ENCODE measurements at regions not wholly inside any gene's neighbourhood (a gene's known extent, or its start where the extent isn't known, plus 50 kb on each side); places are given as distances from the start of the nearest gene placed in this dataset.

- DNase-seq (ENCODE audit: insufficient read length, low spot score) (no peak), FAIRE-seq (no peak)
Observed at GRCh38 chrX:84715315-84715714, 213.1 kb upstream of the HDX start.

GRCh38 chrX:84717343-84717742 is 215.1 kb upstream of the HDX start:
- DNase-seq (ENCODE audit: insufficient read length, low spot score) (no peak), FAIRE-seq (no peak)
- TF ChIP-seq CTCF (IDR thresholded peaks at IDR 0.05; ENCODE audit: insufficient read depth, missing control alignments): no peak

More at GRCh38 chrX:84715315-84715714, 213.1 kb upstream of the HDX start:
- TF ChIP-seq CTCF (IDR thresholded peaks at IDR 0.05; ENCODE audit: insufficient read depth, missing control alignments): no peak

DNA sequence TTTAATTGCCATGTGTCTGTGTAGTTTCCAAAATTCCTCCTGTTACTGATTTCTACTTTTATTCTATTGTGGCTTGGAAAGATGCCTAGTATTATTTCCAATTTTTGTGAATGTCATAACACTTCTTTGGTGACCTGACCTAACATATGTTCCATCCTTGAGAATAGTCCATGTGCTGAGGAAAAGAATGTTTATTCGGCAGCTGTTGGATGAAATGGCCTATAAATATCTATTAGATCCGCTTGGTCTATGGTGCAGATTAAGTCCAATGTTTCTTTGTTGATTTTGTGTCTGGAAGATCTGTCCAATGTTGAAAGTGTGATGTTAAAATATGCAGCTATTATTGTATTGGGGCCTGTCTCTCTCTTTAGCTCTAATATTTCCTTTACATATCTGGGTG is 219.2 kb upstream of the HDX start:
- no peak for FAIRE-seq
- no peak for TF ChIP-seq CTCF (IDR thresholded peaks at IDR 0.05; ENCODE audit: insufficient read depth, missing control alignments)
- DNase-seq (ENCODE audit: insufficient read length, low spot score): no peak

DNA sequence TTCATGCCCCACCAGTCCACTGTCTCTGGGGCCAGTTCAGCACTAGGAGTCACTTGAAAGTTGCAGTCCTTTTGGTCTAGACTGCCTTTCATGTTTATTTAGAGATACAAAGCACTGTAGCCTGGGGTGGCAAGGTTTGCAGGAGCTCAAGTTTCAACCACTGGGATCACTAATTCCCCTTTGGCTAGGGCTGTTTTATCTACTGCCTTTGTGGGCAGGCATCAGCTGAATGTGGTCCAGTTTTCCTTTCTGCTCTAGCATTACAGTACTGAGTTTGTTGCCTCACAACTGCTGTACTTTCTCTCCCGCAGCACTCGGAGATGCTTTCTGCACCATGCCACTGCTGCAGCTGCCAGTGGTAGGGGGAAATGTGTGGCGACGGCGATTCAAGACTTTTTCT is 222.3 kb upstream of the HDX start:
- TF ChIP-seq CTCF (IDR thresholded peaks at IDR 0.05; ENCODE audit: insufficient read depth, missing control alignments): no peak
- FAIRE-seq: no peak
- DNase-seq (ENCODE audit: insufficient read length, low spot score): no peak

GRCh38 chrX:84729408-84729807 is 227.2 kb upstream of the HDX start:
- no peak for TF ChIP-seq CTCF (IDR thresholded peaks at IDR 0.05; ENCODE audit: insufficient read depth, missing control alignments)
- FAIRE-seq: no peak
- no peak for DNase-seq (ENCODE audit: insufficient read length, low spot score)

DNA sequence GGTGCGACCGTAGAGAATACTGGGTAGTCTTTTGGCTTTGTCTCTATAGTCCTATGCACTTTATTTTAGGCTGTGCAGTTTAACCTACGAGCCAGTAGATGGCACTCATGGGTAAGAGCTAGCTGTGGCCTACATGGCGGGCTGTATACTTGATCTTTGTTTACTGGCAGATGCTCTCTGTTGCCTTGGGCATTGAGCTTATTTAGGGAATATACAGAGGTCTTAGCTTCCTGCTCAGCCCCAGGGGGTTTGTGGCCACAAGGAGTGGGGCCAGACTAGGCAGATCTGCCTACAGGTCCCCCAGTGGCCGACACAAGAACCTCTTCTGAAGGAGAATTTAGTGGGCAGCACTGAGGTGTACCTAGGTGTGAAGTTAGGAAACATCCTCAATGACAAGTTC is 227.6 kb upstream of the HDX start:
- FAIRE-seq: peak; percentile 77
- no peak for DNase-seq (ENCODE audit: insufficient read length, low spot score)
- peak; percentile 49 for TF ChIP-seq CTCF (IDR thresholded peaks at IDR 0.05; ENCODE audit: insufficient read depth, missing control alignments)

GRCh38 chrX:84735025-84735424 is 232.8 kb upstream of the HDX start:
- FAIRE-seq (no peak), DNase-seq (ENCODE audit: insufficient read length, low spot score) (no peak)
- no peak for TF ChIP-seq CTCF (IDR thresholded peaks at IDR 0.05; ENCODE audit: insufficient read depth, missing control alignments)

All from D721Med (cell line).